Stomach smooth muscle (tissue), 2 donors: ENCODE measurements at regions not wholly inside any gene's neighbourhood (a gene's known extent, or its start where the extent isn't known, plus 50 kb on each side); places are given as distances from the start of the nearest gene placed in this dataset.
"Not testable (repeated sequence)": the region's sequence is repeated elsewhere in the genome, so short reads cannot be mapped to it uniquely, and the experiment has no call there.

Source experiments
- H3K27ac ChIP-seq: one replicate; pipeline ENCODE4 v1.7.0; 2013; ENCODE audit warnings: mild to moderate bottlenecking, low read length, inconsistent platforms
- H3K27me3 ChIP-seq, 2 donors: one replicate each; pipeline ENCODE4 v1.7.0; 2013; ENCODE audit warnings: low read length in 2 of 2; ENCODE audit not compliant: insufficient read depth in 2 of 2, control insufficient read depth in 1 of 2
- H3K36me3 ChIP-seq, 2 donors: one replicate each; pipeline ENCODE4 v1.7.0; 2013; ENCODE audit warnings: low read length in 2 of 2; ENCODE audit not compliant: control insufficient read depth in 2 of 2, insufficient read depth in 2 of 2
- H3K4me1 ChIP-seq: one replicate; pipeline ENCODE4 v1.7.0; 2013; ENCODE audit warnings: low read length; ENCODE audit not compliant: control insufficient read depth, insufficient read depth
- H3K4me3 ChIP-seq, 2 donors: one replicate each; pipeline ENCODE4 v1.7.0; 2013; ENCODE audit warnings: low read length in 2 of 2
- H3K9ac ChIP-seq, 2 donors: one replicate each; pipeline ENCODE4 v1.7.0; 2013; ENCODE audit warnings: low read length in 2 of 2, mild to moderate bottlenecking in 1 of 2
- H3K9me3 ChIP-seq, 2 donors: one replicate each; pipeline ENCODE4 v1.7.0; 2013; ENCODE audit warnings: low read length in 2 of 2; ENCODE audit not compliant: control insufficient read depth in 2 of 2
- donor health status: healthy.
- donor health status: Pancreatic carcinoma.

DNA sequence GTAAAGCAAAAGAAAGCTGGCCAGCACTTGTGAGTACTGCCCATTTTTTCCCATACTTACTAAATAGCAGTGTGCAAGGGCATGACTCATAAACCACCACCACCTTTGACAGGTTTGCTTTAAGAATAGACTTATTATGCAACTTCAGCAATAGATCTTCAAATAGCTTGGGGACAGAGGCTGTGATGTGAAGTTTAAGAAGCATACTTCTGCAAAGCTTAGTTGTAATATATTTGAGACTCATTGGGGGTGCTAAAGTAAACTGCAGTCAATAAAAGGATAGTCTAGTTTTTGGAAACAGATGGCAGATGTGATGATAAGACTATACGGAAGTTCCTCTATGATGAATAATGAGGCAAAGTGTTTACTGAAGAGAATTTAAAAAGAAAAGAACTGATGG lies 210.0 kb downstream of the PLA2G4A start:
- Histone ChIP-seq H3K4me1 (no peaks in the 10 kb centered on the region), H3K4me3 (no peak overlapping the region), H3K9ac (no peak overlapping the region), H3K27me3 (no peaks in the 10 kb centered on the region), H3K27ac (no peak overlapping the region), H3K9me3 (peaks cover 0 to 5% of the 10 kb centered on the region in 2 donors), H3K36me3 (no peaks in the 10 kb centered on the region)

DNA sequence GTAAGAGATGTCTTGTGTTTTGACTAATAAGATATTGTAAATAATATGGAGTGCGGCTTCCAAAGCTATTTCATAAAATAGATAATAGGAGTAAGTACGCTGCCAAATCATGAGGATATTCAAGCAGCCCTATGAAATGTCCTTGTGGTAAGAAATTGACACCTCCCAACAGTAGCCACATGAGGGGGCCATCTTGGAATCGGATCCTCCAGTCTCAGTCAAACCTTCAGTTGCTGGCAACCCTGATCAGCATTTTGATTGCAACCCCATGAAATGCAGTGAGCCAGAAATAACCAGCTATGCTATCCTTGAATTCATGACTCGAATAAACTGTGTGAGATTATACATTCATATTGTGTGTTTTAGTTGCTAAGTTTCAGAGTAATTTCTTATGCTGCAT lies 212.4 kb downstream of the PLA2G4A start:
- Histone ChIP-seq H3K27me3 (no peaks in the 10 kb centered on the region), H3K36me3 (no peaks in the 10 kb centered on the region)

DNA sequence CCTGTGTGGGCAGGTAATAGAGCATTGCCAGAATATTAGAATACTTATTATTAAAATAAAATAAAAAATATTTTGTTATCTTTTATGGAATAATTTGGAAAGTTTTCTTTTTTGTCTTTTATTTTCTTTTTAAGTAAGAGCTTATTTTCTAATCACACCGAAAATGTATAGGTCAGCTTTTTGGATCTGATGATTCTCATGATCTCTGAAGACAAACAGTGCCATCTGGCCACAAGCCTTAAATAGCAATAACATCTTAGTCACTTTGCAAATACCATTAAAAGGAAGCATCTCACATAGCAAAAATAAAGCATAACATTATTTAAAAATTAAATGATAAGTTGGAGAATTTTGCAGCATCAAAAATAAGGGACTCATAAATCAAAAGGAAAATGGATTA lies 213.8 kb downstream of the PLA2G4A start:
- H3K27ac ChIP-seq: no peak overlapping the region
- H3K4me3 ChIP-seq: no peak overlapping the region
- no peak overlapping the region for H3K9ac ChIP-seq
- no peaks in the 10 kb centered on the region for H3K27me3 ChIP-seq
- peaks cover 0 to 5% of the 10 kb centered on the region in 2 donors for H3K9me3 ChIP-seq
- H3K4me1 ChIP-seq: no peaks in the 10 kb centered on the region
- H3K36me3 ChIP-seq: no peaks in the 10 kb centered on the region

More for the DNA sequence above, 212.4 kb downstream of the PLA2G4A start:
- H3K9me3 ChIP-seq: peaks cover 0 to 5% of the 10 kb centered on the region in 2 donors
- H3K27ac ChIP-seq: no peak overlapping the region
- no peaks in the 10 kb centered on the region for H3K4me1 ChIP-seq
- no peak overlapping the region for H3K9ac ChIP-seq
- no peak overlapping the region for H3K4me3 ChIP-seq

DNA sequence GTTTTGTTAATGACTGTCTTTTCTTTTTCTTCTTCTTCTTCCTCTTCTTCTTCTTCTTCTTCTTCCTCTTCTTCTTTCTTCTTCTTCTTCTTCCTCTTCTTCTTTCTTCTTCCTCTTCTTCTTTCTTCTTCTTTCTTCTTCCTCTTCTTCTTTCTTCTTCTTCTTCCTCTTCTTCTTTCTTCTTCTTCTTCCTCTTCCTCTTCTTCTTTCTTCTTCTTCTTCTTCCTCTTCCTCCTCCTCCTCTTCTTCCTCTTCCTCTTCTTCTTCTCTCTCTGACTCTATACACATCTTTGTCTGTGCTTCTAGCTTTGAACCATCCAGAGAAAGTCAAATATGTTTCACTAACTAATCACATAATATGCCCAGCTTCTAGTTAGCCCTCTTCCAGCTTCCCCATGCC lies 214.7 kb downstream of the PLA2G4A start:
- H3K27me3 ChIP-seq, H3K4me3 ChIP-seq, H3K27ac ChIP-seq, H3K4me1 ChIP-seq, H3K36me3 ChIP-seq, H3K9me3 ChIP-seq, H3K9ac ChIP-seq: not testable (repeated sequence)

DNA sequence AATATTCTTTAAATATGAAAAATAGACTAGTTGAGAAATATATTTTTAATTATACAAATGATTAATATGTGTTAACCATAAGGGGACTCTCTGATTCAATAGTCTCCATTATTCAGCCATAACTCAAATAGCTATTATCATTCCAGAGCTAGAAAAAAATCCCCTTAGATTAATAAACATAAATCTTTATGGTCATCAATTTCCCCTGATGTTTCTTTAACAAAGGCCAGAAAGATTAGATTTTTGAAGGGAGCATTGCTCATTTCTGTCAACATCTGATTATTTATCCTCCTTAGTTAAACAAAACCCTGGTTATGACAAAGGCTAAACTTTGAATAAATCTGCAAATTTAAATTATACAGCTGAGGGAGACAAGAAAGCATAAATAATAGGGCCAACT lies 215.7 kb downstream of the PLA2G4A start:
- Histone ChIP-seq H3K9me3 (no peaks in the 10 kb centered on the region), H3K9ac (no peak overlapping the region), H3K27ac (no peak overlapping the region), H3K4me3 (no peak overlapping the region), H3K36me3 (no peaks in the 10 kb centered on the region), H3K4me1 (no peaks in the 10 kb centered on the region), H3K27me3 (no peaks in the 10 kb centered on the region)

DNA sequence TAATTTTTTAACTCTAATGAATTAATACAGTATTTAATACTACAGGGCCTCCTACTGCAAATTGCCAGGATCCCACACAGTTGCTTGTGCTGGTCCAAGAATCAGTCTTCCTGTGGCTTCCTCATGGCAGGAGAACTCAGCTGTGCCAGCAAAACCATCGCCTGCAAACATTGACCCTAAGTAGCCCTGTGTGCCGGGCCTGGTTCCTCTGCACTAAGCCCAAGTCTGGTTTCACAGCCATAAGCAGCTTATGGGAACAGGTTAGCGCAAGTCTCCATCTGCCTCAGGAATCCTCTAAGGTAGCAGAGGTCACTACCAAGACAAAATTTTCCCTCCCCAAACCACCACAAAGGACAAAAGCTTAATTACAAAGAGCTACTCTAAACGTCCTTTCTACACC lies 216.6 kb downstream of the PLA2G4A start:
- Histone ChIP-seq H3K9me3 (no peaks in the 10 kb centered on the region), H3K4me3 (no peak overlapping the region), H3K27me3 (no peaks in the 10 kb centered on the region), H3K4me1 (no peaks in the 10 kb centered on the region), H3K27ac (no peak overlapping the region), H3K9ac (no peak overlapping the region), H3K36me3 (no peaks in the 10 kb centered on the region)

DNA sequence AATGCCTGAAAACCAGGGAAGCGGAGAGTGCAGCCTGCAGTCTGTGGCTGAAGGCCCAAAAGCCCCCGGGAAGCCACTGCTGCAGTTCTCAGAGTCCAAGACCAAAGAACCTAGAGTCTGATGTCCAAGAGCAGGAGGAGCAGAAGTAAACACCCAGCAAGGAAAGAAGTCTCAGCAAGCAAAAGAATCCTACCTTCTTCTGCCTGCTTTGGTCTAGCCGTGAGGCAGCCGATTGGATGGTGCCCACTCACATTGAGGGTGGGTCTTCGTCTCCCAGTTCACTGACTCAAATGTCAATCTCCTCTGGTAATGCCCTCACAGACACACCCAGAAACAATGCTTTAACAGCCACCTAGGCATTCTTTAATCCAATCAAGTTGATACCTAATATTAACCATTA lies 217.5 kb downstream of the PLA2G4A start:
- H3K27me3 ChIP-seq: no peaks in the 10 kb centered on the region
- no peaks in the 10 kb centered on the region for H3K9me3 ChIP-seq
- H3K36me3 ChIP-seq: no peaks in the 10 kb centered on the region
- no peak overlapping the region for H3K4me3 ChIP-seq
- H3K27ac ChIP-seq: no peak overlapping the region
- no peak overlapping the region for H3K9ac ChIP-seq
- H3K4me1 ChIP-seq: no peaks in the 10 kb centered on the region

DNA sequence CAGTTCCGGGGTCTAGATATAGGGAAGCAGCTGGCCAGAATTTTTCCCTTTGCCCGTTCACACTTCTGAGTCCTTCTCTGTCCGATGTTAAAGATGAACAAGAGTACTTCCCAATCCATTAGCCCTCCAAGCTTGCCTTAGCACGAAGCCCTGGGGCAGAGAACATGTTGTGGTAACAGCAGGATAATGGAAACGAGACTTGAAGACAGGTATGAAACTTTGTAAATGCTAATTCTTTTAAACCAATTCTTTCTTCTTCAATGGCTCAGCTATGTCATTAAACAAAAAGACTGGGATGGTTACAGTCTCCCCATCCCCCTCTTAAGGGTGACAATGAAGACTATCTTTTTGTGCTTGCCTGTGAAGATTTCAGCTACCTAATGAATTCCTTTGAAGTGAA lies 218.5 kb downstream of the PLA2G4A start:
- no peaks in the 10 kb centered on the region for H3K9me3 ChIP-seq
- no peaks in the 10 kb centered on the region for H3K36me3 ChIP-seq
- no peaks in the 10 kb centered on the region for H3K4me1 ChIP-seq
- no peak overlapping the region for H3K9ac ChIP-seq
- no peak overlapping the region for H3K4me3 ChIP-seq
- no peaks in the 10 kb centered on the region for H3K27me3 ChIP-seq
- H3K27ac ChIP-seq: no peak overlapping the region

DNA sequence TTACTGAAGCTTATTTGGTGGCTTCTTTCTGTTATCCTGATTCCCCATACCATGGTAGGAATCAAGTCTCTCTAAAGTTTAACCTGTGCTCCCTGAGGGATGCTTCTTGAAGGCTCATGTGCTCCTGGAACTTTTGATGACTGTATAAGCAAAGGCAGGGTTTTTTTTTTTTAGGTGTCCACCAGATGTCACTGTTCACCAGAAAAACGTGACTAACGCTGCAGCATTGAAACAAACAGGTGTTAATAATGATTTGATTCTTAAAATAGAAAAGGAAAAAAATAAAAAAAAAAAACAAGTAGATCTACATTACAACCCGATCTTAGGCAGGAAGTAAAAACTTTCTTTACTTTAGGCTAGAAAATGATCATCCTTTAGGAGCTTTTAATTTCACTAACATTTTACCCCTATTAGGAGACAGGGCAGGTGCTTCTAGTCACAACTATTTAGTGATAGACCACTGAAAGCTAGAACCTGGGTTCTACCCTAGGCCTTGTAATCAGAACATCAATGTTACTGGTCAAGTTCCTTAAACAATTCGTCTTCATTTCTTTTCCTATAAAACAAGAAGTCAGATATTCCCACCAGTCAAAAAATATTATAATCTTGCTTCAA lies 223.0 kb downstream of the PLA2G4A start:
- no peaks in the 10 kb centered on the region for H3K9me3 ChIP-seq
- H3K4me3 ChIP-seq: no peak overlapping the region
- no peaks in the 10 kb centered on the region for H3K4me1 ChIP-seq
- H3K27ac ChIP-seq: no peak overlapping the region
- no peak overlapping the region for H3K9ac ChIP-seq
- H3K27me3 ChIP-seq: no peaks in the 10 kb centered on the region
- H3K36me3 ChIP-seq: no peaks in the 10 kb centered on the region

DNA sequence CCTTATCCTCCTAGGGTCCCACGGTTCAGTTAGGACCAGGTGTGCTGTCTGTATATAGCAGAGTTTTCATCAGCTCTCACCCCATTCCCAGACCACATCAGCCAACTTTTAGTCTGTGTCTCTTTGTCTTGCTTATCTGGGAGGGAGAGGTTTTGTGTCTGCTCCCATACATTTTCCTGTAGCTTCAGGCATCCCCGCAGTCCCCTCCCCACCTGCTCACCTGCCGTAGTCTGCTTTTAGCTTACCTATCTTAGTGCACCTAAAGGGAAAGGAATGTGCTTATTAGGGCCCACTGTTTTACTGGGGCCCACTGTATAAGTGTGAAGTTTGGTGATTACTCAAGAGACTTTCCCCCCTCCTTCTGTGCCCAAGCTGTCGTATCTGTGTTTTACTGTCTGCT lies 225.1 kb downstream of the PLA2G4A start:
- no peak overlapping the region for H3K27ac ChIP-seq
- no peaks in the 10 kb centered on the region for H3K9me3 ChIP-seq
- no peaks in the 10 kb centered on the region for H3K4me1 ChIP-seq
- no peak overlapping the region for H3K4me3 ChIP-seq
- no peaks in the 10 kb centered on the region for H3K36me3 ChIP-seq
- H3K9ac ChIP-seq: no peak overlapping the region
- no peaks in the 10 kb centered on the region for H3K27me3 ChIP-seq

DNA sequence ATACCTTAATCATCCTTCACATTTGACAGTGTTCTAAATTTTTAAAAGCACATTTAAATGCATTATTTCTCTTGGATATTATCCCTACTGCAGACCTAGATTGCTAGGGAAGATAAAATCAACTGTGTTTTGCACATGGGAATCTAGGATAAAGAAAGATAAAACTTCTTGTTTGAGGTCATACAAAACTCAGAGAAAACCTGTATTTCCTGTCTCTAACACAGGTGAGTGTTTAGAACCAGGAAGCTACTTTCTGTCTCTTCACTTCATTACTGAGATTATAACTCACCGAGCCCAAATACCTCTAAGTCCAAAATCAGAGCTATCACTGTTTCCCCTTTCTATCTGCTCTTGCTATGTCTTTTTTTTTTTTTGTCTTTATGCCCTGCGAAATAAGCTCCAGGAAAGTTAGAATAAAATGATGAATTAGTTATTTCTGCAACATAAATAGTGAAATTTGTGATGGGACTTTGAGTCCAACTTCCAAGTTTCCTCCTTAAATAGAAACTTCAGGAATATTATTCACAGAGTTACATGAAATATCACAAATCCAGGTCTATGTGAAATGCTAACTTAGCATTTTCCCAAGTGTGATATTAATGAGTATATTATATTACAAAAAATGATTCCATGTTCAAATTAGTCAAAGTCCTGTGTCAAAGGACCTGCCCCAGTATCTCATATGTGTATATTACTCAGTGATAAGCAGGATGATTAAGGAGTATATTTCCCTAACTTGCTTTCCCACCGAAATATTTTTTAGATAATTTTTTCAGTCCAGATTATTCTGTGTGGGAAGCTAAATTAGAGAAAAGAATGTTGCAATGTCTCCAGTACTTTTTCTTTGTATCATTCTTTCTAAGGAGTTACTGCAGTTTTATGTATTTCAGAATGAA lies 226.4 kb downstream of the PLA2G4A start:
- Histone ChIP-seq H3K9me3 (no peaks in the 10 kb centered on the region), H3K9ac (no peak overlapping the region), H3K4me3 (no peak overlapping the region), H3K4me1 (no peaks in the 10 kb centered on the region), H3K27me3 (no peaks in the 10 kb centered on the region), H3K36me3 (no peaks in the 10 kb centered on the region), H3K27ac (no peak overlapping the region)
